GM18517 (cell line): ENCODE measurements at regions not wholly inside any gene's neighbourhood (a gene's known extent, or its start where the extent isn't known, plus 50 kb on each side); places are given as distances from the start of the nearest gene placed in this dataset.
"Not testable (repeated sequence)": the region's sequence is repeated elsewhere in the genome, so short reads cannot be mapped to it uniquely, and the experiment has no call there.

Experiments
- ATAC-seq: cut with Tn5 transposase; IDR thresholded peaks from one replicate; pipeline ENCODE4 v1.9.1; 2021; ENCODE audit warnings: mild to moderate bottlenecking, moderate library complexity; ENCODE audit not compliant: unreplicated experiment

DNA sequence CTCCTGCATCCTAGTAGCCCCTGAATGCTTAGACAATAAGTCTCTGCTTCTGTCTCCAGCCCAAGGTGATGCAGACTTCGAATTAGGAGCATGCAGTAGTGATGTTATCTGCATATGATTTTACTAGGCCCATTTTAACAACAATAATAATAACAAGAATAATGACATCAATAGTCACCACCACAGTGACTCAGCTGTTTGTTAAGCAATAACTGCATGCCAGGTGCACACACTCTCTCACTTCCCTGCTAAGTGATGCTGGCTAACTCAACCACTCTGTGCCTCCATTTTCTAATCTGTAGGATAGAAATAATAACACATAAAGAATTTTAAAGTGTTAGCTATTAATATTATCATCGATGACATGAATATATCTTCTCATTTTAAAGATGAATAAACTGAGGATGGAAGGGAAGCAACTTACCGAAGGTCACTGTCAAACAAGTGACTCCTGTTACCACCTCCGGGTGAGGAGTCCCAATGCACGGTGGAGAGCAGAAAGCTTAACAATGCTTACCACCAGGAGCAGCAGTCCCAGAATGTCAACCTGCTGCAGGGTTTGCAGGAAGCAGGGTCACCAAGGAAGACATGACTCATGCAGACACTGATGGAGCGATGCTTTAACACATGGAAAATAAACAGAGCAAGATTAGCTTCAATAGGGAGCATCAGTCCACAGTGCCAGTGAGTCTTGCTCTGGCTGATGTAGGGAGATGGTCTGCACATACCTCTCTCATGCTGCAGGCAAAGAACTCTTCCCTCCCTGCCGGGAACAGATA is 290.2 kb downstream of the SPATA17 start:
- ATAC-seq = no peak

GRCh38 chr1:217924924-217925323 is 293.8 kb downstream of the SPATA17 start:
- ATAC-seq = no peak

GRCh38 chr1:217929213-217929885 is 298.2 kb downstream of the SPATA17 start:
- ATAC-seq = no peak

GRCh38 chr1:217943361-217943760 is 312.2 kb downstream of the SPATA17 start:
- no peak for ATAC-seq

DNA sequence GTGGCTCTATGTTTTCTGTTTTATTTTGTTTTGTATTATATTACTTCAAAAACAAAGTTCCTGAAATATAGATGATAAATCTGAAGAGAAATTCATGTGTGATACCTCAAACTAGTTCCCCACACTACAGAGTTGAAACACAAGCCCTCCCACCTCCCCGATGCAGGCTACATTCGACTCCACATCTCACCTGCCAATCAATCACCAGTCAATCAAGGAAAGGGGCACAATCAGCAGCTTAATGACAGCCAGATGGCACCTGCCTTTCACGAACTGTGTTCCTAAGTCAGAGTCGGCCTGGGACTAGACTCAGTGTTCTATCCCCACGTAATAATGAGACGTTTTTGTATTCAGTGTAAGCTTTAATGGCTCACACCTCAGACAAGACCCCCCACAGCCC is 313.4 kb downstream of the SPATA17 start:
- ATAC-seq = no peak

DNA sequence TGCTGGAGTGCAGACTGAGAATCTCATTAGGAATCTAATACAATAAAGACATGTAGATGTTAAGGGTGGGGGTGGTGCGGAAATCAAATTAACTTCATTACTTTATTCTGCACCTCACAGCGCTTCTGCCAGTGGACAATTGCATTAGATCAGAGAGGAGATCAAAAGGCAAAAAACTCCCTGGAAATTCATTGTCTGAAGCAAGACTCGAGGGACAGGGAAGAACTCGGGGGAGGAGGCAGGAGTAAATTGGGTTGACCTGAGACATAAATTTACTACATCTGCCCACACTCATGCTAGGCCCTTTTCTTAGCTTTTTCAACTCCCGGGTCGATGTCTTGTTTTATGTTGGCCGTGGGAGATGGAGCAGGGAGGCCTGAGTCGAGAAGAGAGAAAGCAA is 315.4 kb downstream of the SPATA17 start:
- no peak for ATAC-seq

DNA sequence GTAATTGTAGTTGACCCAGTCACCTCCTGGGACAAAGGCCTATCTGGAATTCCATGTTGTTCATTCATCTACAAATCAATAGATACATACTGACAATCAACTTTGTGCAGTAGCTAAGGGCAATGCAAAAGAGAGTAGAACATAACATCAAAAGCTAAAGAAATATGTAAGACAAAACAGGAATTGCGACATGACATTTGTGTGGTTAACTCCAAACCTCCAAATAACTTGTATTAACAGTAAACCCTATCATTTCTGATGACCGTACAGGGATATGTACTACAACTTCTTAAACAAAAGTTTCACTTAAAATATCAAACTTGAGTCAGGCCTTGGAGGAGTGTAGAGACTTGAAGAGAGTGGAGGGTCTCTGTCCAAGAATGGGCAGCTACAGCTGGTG is 317.6 kb downstream of the SPATA17 start:
- ATAC-seq = no peak

DNA sequence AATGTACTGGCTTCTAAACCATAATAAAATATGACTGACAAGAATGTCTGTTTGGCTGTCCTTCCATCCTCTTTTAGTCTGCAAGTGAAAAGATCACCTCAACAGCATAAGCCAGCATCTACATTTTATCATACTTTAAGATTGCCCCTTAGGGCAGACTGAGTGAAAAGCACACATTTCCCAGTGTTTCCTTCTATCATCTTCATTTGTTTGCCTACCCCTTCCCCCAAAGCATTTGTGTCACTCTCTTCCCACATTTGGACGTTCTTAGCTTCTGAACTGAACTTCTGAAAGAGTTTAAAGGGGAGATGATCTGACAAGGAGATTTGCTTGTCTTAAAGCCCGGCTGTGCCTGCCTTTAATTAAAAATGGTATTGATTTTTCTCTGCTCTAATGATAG is 322.2 kb downstream of the SPATA17 start:
- ATAC-seq = no peak

DNA sequence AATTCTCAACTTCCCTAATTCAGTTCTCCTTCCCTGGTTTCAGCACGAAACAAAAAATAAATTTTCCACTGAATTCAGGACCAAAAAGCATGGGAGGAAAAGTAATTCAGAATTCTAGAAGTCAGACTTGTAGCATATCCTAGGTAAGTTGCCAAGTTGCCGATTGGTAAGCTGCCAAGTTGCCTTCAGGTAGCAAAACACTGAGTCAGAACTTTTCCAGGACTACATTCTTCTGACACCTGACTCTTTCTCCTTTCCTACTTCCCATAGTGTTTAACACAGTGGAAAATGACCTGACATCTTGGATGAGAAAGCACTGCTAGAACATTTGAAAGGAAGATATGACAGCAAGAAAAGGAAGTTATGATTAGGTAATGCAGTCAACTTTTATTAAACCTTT is 322.8 kb downstream of the SPATA17 start:
- ATAC-seq = no peak

DNA sequence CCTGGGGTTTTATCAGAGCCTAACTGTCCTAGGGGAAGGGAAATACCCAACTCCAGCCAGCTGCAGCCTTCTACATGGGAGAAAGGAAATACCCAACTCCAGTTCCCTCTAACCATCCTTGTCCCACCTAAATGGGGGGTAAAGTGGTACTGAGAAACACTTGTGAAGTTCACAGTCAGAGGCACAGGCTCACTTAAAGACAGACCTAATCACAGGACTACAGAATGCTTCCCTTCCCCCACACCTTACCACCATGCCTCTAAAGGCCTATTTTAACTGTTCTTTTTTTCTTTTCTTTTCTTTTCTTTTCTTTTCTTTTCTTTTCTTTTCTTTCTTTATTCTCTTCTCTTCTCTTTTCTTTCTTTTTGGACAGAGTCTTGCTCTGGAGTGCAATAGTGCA is 324.6 kb downstream of the SPATA17 start:
- no peak for ATAC-seq

DNA sequence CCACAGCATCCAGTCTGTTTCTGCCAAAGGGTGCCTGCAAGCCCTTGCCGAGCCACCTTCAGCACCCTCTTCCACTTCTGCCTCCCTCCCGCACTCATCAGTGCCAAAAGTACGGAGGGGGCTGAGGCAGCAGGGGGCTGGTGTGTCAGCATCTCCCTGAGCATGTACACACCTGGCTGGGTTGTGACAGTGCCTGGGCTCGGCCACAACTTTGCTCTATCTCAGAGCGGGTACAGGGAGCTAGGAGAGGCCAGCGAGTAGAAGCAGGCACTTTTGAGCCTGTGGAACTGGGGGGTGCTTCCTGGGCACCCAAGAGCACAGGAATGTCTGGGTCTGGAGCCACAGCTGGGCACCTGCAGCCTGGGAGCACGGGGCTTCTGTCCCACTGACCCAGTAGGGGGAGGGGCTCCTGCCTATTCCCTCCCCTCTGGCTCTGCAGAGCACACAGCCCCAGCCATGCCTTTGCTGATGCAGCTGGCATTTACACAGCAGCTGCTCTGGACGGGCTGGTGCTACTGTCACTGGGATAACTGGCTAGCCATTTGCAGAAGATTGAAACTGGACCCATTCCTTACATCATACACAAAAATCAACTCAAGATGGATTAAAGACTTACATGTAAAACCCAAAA is 319.8 kb upstream of the RRP15 start:
- ATAC-seq = no peak

GRCh38 chr1:217968085-217968484 is 317.0 kb upstream of the RRP15 start:
- ATAC-seq = no peak

DNA sequence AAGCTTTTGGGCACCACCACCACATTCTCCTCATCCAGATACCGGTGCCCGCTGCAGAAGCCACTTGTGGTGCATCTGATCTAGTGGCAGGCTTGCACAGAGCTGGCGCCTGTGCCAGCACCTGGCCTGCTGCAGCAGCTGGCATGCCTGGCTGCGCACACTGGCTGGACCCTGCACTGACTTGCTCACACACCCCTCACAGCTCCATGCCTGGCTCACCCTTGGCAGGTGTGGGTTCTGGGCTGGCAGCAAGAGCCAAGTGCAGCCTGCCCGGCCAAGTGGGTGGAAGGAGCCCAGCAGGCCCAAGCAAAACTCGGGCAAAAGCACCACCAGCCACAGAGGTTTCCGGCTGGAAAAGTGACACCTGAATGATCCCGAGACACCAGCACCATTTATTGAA is 315.7 kb upstream of the RRP15 start:
- no peak for ATAC-seq

DNA sequence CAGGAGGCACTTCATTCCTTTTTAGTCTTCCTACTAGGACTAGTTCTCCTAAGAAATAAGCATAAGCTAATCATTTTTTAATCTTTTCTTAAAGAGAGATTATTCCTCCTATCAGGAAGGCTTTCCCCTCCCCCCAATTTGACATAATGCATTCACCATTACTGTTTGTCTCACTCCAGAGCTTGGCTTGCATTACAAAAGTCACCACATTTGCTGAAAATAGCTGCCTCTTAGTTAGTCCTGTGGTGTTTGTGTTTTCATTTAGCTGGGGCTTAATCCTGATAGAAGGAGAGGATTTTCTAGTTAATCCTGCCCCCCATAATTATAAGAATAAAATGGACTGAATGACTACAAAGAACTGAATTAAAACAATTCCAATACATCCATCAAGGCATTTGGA is 307.1 kb upstream of the RRP15 start:
- ATAC-seq = no peak

GRCh38 chr1:217981430-217981829 is 303.7 kb upstream of the RRP15 start:
- ATAC-seq = no peak

DNA sequence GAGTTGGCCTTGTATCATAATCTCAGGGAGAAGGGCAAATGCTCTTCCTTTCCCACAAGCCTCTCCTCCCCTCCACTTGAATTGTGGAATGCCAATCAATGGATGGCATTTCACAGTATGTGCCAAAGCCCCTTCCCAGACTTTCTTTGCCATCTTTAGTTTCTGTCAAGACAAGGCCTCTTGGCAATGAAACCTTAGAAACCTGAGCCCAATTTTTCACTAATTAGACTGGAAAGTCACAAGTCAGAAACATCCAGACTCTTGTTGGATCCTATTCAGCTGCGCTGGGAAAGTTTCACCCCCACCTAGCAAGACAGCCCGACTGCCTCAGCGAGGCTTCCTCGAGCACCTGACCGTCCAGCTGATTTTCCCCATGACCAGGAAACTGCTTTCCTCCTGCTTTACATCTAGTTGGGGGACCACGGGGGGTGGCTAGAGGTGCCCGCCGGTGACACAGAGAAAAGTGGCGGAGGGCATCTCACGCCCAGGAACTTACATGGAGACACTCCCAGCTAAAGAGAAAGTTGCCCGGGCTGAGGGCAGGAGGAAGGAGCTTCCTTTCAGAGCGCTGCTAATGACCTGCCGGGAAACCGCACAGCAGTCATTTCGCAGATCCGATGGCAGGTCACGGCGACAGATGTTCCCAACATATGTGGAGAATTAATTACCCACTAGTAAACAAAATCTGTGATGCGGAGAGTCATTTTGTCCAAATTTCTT is 302.6 kb upstream of the RRP15 start:
- ATAC-seq = no peak

- ATAC-seq = no peak
Observed at GRCh38 chr1:217983051-217983375, 302.1 kb upstream of the RRP15 start.

DNA sequence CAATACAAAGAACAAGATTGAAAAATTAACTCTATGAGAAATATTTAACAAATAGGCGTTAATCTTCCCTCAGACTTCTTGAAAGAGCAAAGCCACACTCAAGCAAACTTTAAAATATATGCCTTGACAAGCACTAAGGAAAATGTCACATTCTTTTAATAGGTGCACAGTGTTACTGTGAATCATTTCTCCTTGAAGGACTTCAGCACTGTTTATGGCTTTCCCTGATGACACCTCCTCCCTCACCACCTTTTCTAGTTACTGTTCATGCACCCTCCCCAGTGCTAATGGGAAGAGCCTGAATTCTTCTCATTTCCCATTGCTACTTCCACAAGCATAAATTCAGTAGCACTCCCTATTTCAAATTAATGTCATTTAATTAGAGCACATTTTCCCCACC is 299.5 kb upstream of the RRP15 start:
- ATAC-seq = no peak

DNA sequence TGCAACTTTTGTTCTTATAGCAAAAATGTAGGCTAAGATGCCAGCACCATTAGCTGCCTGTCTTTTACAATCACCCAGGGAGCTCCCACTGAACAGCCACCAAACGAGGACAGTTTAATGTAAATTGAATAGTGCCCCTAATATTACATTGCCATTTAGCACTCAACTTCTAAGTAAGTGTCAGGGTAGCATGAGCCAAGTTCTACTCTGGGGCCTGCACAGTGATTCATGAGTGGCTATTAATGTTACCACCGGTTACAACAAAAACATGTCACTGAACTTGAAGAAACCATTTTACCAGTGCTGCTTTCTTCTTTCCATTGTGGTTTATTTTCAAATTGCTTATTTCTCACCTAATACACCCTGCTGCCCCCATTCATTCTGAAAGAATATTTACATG is 295.6 kb upstream of the RRP15 start:
- no peak for ATAC-seq

- ATAC-seq = no peak
Observed at GRCh38 chr1:217993439-217993838, 291.7 kb upstream of the RRP15 start.

- not testable (repeated sequence) for ATAC-seq
Observed at GRCh38 chr1:218008296-218008695, 276.8 kb upstream of the RRP15 start.

GRCh38 chr1:218015106-218015505 is 270.0 kb upstream of the RRP15 start:
- ATAC-seq = not testable (repeated sequence)
